Psoas muscle (tissue), 7 donors: ENCODE measurements at regions not wholly inside any gene's neighbourhood (a gene's known extent, or its start where the extent isn't known, plus 50 kb on each side); places are given as distances from the start of the nearest gene placed in this dataset.

ENCODE experiments used
- ATAC-seq, 4 donors: fragments of 200-7000 bp; cut with Tn5 transposase; one replicate each; pipeline ENCODE4 v1.9.1; 2020; ENCODE audit warnings: moderate library complexity in 3 of 4, mild to moderate bottlenecking in 2 of 4
- DNase-seq, 2 donors: peaks; one replicate each; pipeline ENCODE4 v3.0.0-alpha.2; 2020
- H3K27ac ChIP-seq: fragments of 200-600 bp; one replicate; pipeline ENCODE4 v1.8.0; 2022
- H3K27me3 ChIP-seq, 3 donors: fragments of 200-600 bp in 1 of 3; one replicate each; pipeline versions ENCODE4 v1.6.1 to v1.8.0; 2013 to 2022; ENCODE audit warnings: low read length in 2 of 3, mild to moderate bottlenecking in 2 of 3, moderate library complexity in 1 of 3; ENCODE audit not compliant: insufficient read depth in 3 of 3
- H3K36me3 ChIP-seq, 2 donors: fragments of 200-600 bp in 1 of 2; one replicate each; pipeline versions ENCODE4 v1.6.1 to v1.8.0; 2013 to 2022; ENCODE audit warnings: low read depth in 1 of 2, mild to moderate bottlenecking in 1 of 2, moderate library complexity in 1 of 2; ENCODE audit not compliant: insufficient read depth in 1 of 2
- H3K4me1 ChIP-seq: fragments of 200-600 bp; one replicate; pipeline ENCODE4 v1.8.0; 2022
- H3K4me3 ChIP-seq: fragments of 200-600 bp; one replicate; pipeline ENCODE4 v1.8.0; 2022; ENCODE audit warnings: mild to moderate bottlenecking
- H3K9me3 ChIP-seq: fragments of 200-600 bp; one replicate; pipeline ENCODE4 v1.8.0; 2022
- CTCF ChIP-seq: fragments of 200-600 bp; IDR thresholded peaks from one replicate; pipeline ENCODE4 v1.8.0; 2022; ENCODE audit warnings: antibody characterized with exemption
- WGBS, 3 donors: extraction: QIAGEN DNeasy Blood & Tissue Kit; methylation state at CpG; one replicate each; pipeline versions ENCODE4 v1.1.6 to v1.1.7; 2013; 5-methylcytosine and 5-hydroxymethylcytosine counted together
- intact Hi-C, 2 donors: fragments of 100-400 bp; cut with DNase I; formaldehyde crosslinking; loops; one replicate each; pipeline versions ENCODE4 v1.11.0 to v1.14.2; 2022
- donor health status: healthy with polysubstance abuse.
- donor health status: DM: no; HTN: no; CAD: no; lungs with moderate emphysema.
- donor health status: Bipolar disorder and iron deficiency.
- donor health status: healthy.
- donor health status: DM: yes; HTN: yes; CAD: no.
- donor health status: DM: no; HTN: no; CAD: no.
- donor health status: DM: yes; HTN: yes; CAD: no.

DNA sequence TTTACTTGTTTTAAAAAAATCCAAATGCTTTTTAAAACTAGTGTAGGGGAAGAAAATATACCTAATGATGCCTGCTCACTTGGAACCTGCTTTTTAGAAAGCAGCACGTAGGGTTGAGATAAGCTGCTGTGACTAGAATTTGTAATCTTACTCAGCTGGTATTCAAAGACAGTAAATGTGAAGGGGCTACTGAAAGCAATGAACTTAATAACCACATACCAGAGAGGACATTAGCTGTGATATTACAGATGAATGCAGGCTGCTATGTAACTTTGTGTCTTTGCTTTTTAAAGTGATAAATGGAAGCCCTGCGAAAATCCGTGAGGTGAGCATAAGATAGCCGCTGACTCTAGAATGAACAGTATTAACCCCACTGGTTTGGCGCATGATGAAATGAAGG, 124.1 kb downstream of the TRIML1 start:
- H3K27me3 ChIP-seq: no peaks in the 10 kb centered on the region
- no peaks in the 10 kb centered on the region for H3K4me1 ChIP-seq
- no peak for TF ChIP-seq CTCF
- intact Hi-C loops: no loop called here
- H3K4me3 ChIP-seq: no peak overlapping the region
- H3K27ac ChIP-seq: no peak overlapping the region
- 77 to 85% (median 85%) methylated on average over 5 of the region's 5 CpGs for WGBS, 3 donors
- H3K36me3 ChIP-seq: no peaks in the 10 kb centered on the region
- DNase-seq (no peak), ATAC-seq (no peak)
- H3K9me3 ChIP-seq: no peaks in the 10 kb centered on the region

DNA sequence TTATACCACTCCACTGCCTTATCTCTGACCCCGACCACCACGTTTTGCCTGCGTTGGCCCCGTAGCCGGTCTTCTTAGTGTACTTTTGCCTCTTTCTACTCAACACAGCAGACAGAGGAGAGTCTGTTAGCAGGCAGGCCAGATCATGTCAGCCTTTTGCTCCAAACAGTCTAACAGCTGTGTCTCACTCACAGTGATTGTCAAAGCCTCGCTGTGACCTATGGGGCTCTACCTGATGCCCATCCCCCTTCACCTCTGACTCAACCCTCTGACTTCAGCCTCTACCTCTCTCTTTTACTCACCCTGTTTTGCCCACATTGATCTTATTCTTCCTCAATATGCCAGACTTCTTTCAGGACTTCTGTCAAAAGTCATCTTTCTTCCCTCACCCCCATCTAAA, 127.1 kb downstream of the TRIML1 start:
- no peaks in the 10 kb centered on the region for H3K36me3 ChIP-seq
- intact Hi-C loops: no loop called here
- H3K4me1 ChIP-seq: no peaks in the 10 kb centered on the region
- H3K27me3 ChIP-seq: no peaks in the 10 kb centered on the region
- no peak overlapping the region for H3K27ac ChIP-seq
- 87 to 88% (median 87%) methylated on average over 6 of the region's 6 CpGs for WGBS, 3 donors
- DNase-seq (no peak), ATAC-seq (no peak)
- no peaks in the 10 kb centered on the region for H3K9me3 ChIP-seq
- no peak overlapping the region for H3K4me3 ChIP-seq
- TF ChIP-seq CTCF: no peak

GRCh38 chr4:188268131-188268908, 129.1 kb downstream of the TRIML1 start:
- ATAC-seq (no peak), DNase-seq (no peak)
- 83 to 86% (median 83%) methylated on average over 13 of the region's 13 CpGs for WGBS, 3 donors
- H3K36me3 ChIP-seq: no peaks in the 10 kb centered on the region
- H3K4me1 ChIP-seq: no peaks in the 10 kb centered on the region
- no peak overlapping the region for H3K4me3 ChIP-seq
- H3K9me3 ChIP-seq: no peaks in the 10 kb centered on the region
- no peaks in the 10 kb centered on the region for H3K27me3 ChIP-seq
- intact Hi-C loops: no loop called here
- H3K27ac ChIP-seq: no peak overlapping the region
- TF ChIP-seq CTCF: no peak

DNA sequence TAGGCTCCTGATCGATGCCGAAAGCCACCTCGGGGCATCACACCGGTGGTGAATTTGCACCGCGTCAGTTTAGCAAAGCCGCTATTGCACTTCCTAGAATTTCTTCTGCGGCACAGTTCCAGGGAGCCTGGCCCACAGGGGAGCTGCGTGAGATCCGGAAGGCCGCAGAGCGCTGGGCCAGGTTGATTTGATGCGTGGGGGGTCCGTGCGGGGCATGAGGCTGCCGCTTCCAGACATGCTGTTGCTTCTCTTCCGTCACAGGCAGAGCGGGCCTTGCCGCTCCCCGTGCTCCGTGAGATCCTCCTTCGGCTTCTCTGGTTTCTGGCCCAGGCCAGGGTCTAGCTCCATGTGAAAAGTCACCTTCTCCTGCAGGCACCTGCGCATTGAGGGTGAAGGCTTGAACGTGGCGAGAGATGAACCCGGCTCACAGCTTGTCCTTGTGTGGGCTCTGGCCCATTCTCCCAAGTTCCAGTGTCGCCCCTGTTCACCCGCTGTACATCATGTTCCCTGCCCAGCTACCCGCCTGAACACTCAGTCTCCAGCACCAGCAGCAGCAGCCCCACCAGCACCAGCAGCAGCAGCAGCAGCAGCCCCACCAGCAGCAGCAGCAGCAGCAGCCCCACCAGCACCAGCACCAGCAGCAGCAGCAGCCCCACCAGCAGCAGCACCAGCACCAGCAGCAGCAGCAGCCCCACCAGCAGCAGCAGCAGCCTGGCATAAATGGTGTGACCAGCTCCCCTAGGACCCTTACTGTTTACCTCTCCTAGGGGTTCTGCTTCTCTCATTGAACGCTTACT, 131.2 kb downstream of the TRIML1 start:
- H3K27me3 ChIP-seq: no peaks in the 10 kb centered on the region
- ATAC-seq (no peak), DNase-seq (no peak)
- H3K9me3 ChIP-seq: no peaks in the 10 kb centered on the region
- H3K4me1 ChIP-seq: no peaks in the 10 kb centered on the region
- no peaks in the 10 kb centered on the region for H3K36me3 ChIP-seq
- WGBS, 3 donors: 94 to 95% (median 95%) methylated on average over 30 of the region's 30 CpGs
- H3K27ac ChIP-seq: no peak overlapping the region
- no peak overlapping the region for H3K4me3 ChIP-seq
- intact Hi-C loops: no loop called here
- no peak for TF ChIP-seq CTCF
